C4-2B (cell line): ENCODE measurements at regions not wholly inside any gene's neighbourhood (a gene's known extent, or its start where the extent isn't known, plus 50 kb on each side); places are given as distances from the start of the nearest gene placed in this dataset.

Experiments used
- ZFX ChIP-seq: fragments of 450-650 bp; IDR thresholded peaks from 2 replicates; pipeline ENCODE4 v1.6.1; 2017
- TF ChIP-seq, protein P1 (sequence below): fragments of 450-650 bp; conservative IDR thresholded peaks from 2 replicates; pipeline ENCODE4 v1.5.1; 2017; ENCODE audit warnings: mild to moderate bottlenecking

GRCh38 chr11:37612146-37612545 is 1014.1 kb upstream of the RAG2 start:
- TF ChIP-seq, protein P1, sequence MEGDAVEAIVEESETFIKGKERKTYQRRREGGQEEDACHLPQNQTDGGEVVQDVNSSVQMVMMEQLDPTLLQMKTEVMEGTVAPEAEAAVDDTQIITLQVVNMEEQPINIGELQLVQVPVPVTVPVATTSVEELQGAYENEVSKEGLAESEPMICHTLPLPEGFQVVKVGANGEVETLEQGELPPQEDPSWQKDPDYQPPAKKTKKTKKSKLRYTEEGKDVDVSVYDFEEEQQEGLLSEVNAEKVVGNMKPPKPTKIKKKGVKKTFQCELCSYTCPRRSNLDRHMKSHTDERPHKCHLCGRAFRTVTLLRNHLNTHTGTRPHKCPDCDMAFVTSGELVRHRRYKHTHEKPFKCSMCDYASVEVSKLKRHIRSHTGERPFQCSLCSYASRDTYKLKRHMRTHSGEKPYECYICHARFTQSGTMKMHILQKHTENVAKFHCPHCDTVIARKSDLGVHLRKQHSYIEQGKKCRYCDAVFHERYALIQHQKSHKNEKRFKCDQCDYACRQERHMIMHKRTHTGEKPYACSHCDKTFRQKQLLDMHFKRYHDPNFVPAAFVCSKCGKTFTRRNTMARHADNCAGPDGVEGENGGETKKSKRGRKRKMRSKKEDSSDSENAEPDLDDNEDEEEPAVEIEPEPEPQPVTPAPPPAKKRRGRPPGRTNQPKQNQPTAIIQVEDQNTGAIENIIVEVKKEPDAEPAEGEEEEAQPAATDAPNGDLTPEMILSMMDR: no peak
- TF ChIP-seq ZFX: no peak
